ENCODE measurements at regions not wholly inside any gene's neighbourhood (a gene's known extent, or its start where the extent isn't known, plus 50 kb on each side); places are given as distances from the start of the nearest gene placed in this dataset.

GRCh38 chr1:37177230-37177864 is 143.0 kb upstream of the GRIK3 start:
- H3K27ac Mint-ChIP-seq = no peak overlapping the region
- H3K4me1 Mint-ChIP-seq (ENCODE audit: low read depth) = no peaks in the 10 kb centered on the region
- TF ChIP-seq CTCF (IDR thresholded peaks at IDR 0.05) = peak; percentile 29
- ChIA-PET CTCF (interaction anchor here (1.0 kb wide), 1 partner anchor 601 kb away, joined by 3 read pairs; no protein-coding TSS in a partner anchor), POLR2A (no interaction called here)
- no peaks in the 10 kb centered on the region for H3K9me3 Mint-ChIP-seq
- intact Hi-C loops (cut with micrococcal nuclease) = no loop called here
- H3K36me3 Mint-ChIP-seq (ENCODE audit: low read depth) = no peaks in the 10 kb centered on the region
- ATAC-seq = no peak
- peaks cover 14% of the 10 kb centered on the region for H3K27me3 Mint-ChIP-seq
- H3K4me3 Mint-ChIP-seq = no peak overlapping the region
- peak; percentile 50 for DNase-seq

- no peaks in the 10 kb centered on the region for H3K36me3 Mint-ChIP-seq (ENCODE audit: low read depth)
- peaks cover 18% of the 10 kb centered on the region for H3K27me3 Mint-ChIP-seq
- ATAC-seq (no peak), DNase-seq (no peak)
- POLR2A ChIA-PET = no interaction called here
- no peak overlapping the region for H3K4me3 Mint-ChIP-seq
- peaks cover 2% of the 10 kb centered on the region for H3K9me3 Mint-ChIP-seq
- no peak for TF ChIP-seq CTCF (IDR thresholded peaks at IDR 0.05)
- no peaks in the 10 kb centered on the region for H3K4me1 Mint-ChIP-seq (ENCODE audit: low read depth)
- CTCF ChIA-PET = no interaction called here
- intact Hi-C loops (cut with micrococcal nuclease) = no loop called here
- H3K27ac Mint-ChIP-seq = no peak overlapping the region
Measured at GRCh38 chr1:37181425-37181824, 147.1 kb upstream of the GRIK3 start.

- Mint-ChIP-seq H3K9me3 (peaks cover 2% of the 10 kb centered on the region), H3K27me3 (peaks cover 21% of the 10 kb centered on the region), H3K36me3 (ENCODE audit: low read depth) (no peaks in the 10 kb centered on the region), H3K27ac (no peak overlapping the region), H3K4me1 (ENCODE audit: low read depth) (no peaks in the 10 kb centered on the region), H3K4me3 (no peak overlapping the region)
- DNase-seq (no peak), ATAC-seq (no peak)
- intact Hi-C loops (cut with micrococcal nuclease) = no loop called here
- ChIA-PET CTCF (no interaction called here), POLR2A (no interaction called here)
- no peak for TF ChIP-seq CTCF (IDR thresholded peaks at IDR 0.05)
Measured at GRCh38 chr1:37184789-37185188, 150.5 kb upstream of the GRIK3 start.

GRCh38 chr1:37186246-37186756 is 152.0 kb upstream of the GRIK3 start:
- Mint-ChIP-seq H3K4me1 (ENCODE audit: low read depth) (no peaks in the 10 kb centered on the region), H3K9me3 (peaks cover 2% of the 10 kb centered on the region), H3K36me3 (ENCODE audit: low read depth) (no peaks in the 10 kb centered on the region), H3K27me3 (peaks cover 22% of the 10 kb centered on the region), H3K4me3 (no peak overlapping the region), H3K27ac (no peak overlapping the region)
- POLR2A ChIA-PET = no interaction called here
- intact Hi-C loops (cut with micrococcal nuclease) = no loop called here
- CTCF ChIA-PET = no interaction called here
- DNase-seq = no peak
- no peak for TF ChIP-seq CTCF (IDR thresholded peaks at IDR 0.05)
- ATAC-seq = no peak

- ChIA-PET CTCF (interaction anchor here (1.6 kb wide), 1 partner anchor 13 kb away, joined by 3 read pairs; no protein-coding TSS in a partner anchor), POLR2A (interaction anchor here (0.6 kb wide), 1 partner anchor 86 kb away, joined by 3 read pairs; no protein-coding TSS in a partner anchor)
- DNase-seq (no peak), ATAC-seq (no peak)
- Mint-ChIP-seq H3K4me3 (no peak overlapping the region), H3K27ac (no peak overlapping the region), H3K36me3 (ENCODE audit: low read depth) (no peaks in the 10 kb centered on the region), H3K9me3 (peaks cover 4% of the 10 kb centered on the region), H3K27me3 (peaks cover 13% of the 10 kb centered on the region), H3K4me1 (ENCODE audit: low read depth) (no peaks in the 10 kb centered on the region)
- intact Hi-C loops (cut with micrococcal nuclease) = no loop called here
- TF ChIP-seq CTCF (IDR thresholded peaks at IDR 0.05) = no peak
Measured at GRCh38 chr1:37189111-37189510, 154.8 kb upstream of the GRIK3 start.
